Omental fat pad (tissue), 3 donors: ENCODE measurements at regions not wholly inside any gene's neighbourhood (a gene's known extent, or its start where the extent isn't known, plus 50 kb on each side); places are given as distances from the start of the nearest gene placed in this dataset.

ENCODE experiments used
- ATAC-seq: fragments of 150-250 bp; one replicate; pipeline ENCODE4 v1.9.1; 2016; ENCODE audit warnings: mild to moderate bottlenecking, moderate library complexity; ENCODE audit not compliant: low FRiP score
- DNase-seq: peaks from one replicate; pipeline ENCODE4 v3.0.0-alpha.2; 2019; ENCODE audit warnings: low spot score
- CTCF ChIP-seq, 3 donors: fragments of 450-650 bp; IDR thresholded peaks; one replicate each; pipeline ENCODE4 v1.5.1; 2016 to 2017; ENCODE audit warnings: antibody characterized with exemption in 3 of 3, mild to moderate bottlenecking in 3 of 3, moderate library complexity in 2 of 3

- DNase-seq (no peak), ATAC-seq (no peak)
Observed at GRCh38 chr5:109982966-109983534, 293.3 kb downstream of the MAN2A1 start.

GRCh38 chr5:109986726-109987125, 297.0 kb downstream of the MAN2A1 start:
- no peak for TF ChIP-seq CTCF (IDR thresholded peaks at IDR 0.05)
- DNase-seq, result no peak
- no peak for ATAC-seq

More at GRCh38 chr5:109982966-109983534, 293.3 kb downstream of the MAN2A1 start:
- TF ChIP-seq CTCF (IDR thresholded peaks at IDR 0.05), result no peak

- no peak for TF ChIP-seq CTCF (IDR thresholded peaks at IDR 0.05)
- no peak for ATAC-seq
- no peak for DNase-seq
Observed at GRCh38 chr5:109987355-109987754, 297.6 kb downstream of the MAN2A1 start.

GRCh38 chr5:109987970-109988369, 298.2 kb downstream of the MAN2A1 start:
- DNase-seq, result no peak
- ATAC-seq, result no peak
- TF ChIP-seq CTCF (IDR thresholded peaks at IDR 0.05), result no peak

- no peak for TF ChIP-seq CTCF (IDR thresholded peaks at IDR 0.05)
- ATAC-seq (no peak), DNase-seq (no peak)
Observed at GRCh38 chr5:109989161-109989560, 299.4 kb downstream of the MAN2A1 start.

- no peak for DNase-seq
- ATAC-seq, result no peak
- TF ChIP-seq CTCF (IDR thresholded peaks at IDR 0.05), result no peak
Observed at GRCh38 chr5:109989994-109990722, 300.4 kb downstream of the MAN2A1 start.
